Pancreas (tissue), 10 donors: ENCODE measurements at regions not wholly inside any gene's neighbourhood (a gene's known extent, or its start where the extent isn't known, plus 50 kb on each side); places are given as distances from the start of the nearest gene placed in this dataset.

Experiments used
- ATAC-seq, 4 donors: fragments of 200-7000 bp; cut with Tn5 transposase; one replicate each; pipeline versions ENCODE4 v1.8.0 to v1.9.1; 2020; ENCODE audit warnings: mild to moderate bottlenecking in 4 of 4, moderate library complexity in 4 of 4
- DNase-seq, 6 donors: peaks; one replicate each; pipeline ENCODE4 v3.0.0-alpha.2; 2020
- FAIRE-seq: peaks from 2 replicates; lab custom pipeline; 2012; peaks lifted over from hg19 to GRCh38; lab: Jason Lieb, UNC
- H3K27ac ChIP-seq, 4 donors: fragments of 200-600 bp; sonication (generic); 1 replicate in 3 of 4; 2 replicates in 1 of 4; pipeline versions ENCODE4 v1.5.0 to v1.8.0; 2020
- H3K27me3 ChIP-seq, 4 donors: fragments of 200-600 bp; one replicate each; pipeline ENCODE4 v1.8.0; 2021
- H3K36me3 ChIP-seq, 3 donors: fragments of 200-600 bp; sonication (generic) in 1 of 3; one replicate each; pipeline versions ENCODE4 v1.5.0 to v1.8.0; 2020 to 2021
- H3K4me1 ChIP-seq, 3 donors: fragments of 200-600 bp; one replicate each; pipeline ENCODE4 v1.8.0; 2021
- H3K4me3 ChIP-seq, 4 donors: fragments of 200-600 bp; sonication (generic) in 2 of 4; one replicate each; pipeline versions ENCODE4 v1.5.0 to v1.8.0; 2020 to 2021
- H3K9me3 ChIP-seq, 4 donors: fragments of 200-600 bp; one replicate each; pipeline ENCODE4 v1.8.0; 2021
- CTCF ChIP-seq, 4 donors: fragments of 200-600 bp; sonication (generic) in 3 of 4; IDR thresholded peaks; one replicate each; pipeline versions ENCODE4 v1.5.0 to v1.8.0; 2021; ENCODE audit warnings: antibody characterized with exemption in 4 of 4
- WGBS, 2 donors: extraction: QIAGEN DNeasy Blood & Tissue Kit; methylation state at CpG; one replicate each; pipeline ENCODE4 v1.1.7; 2013; 5-methylcytosine and 5-hydroxymethylcytosine counted together
- intact Hi-C, 3 donors: fragments of 100-400 bp; cut with DNase I; formaldehyde crosslinking; loops; one replicate each; pipeline versions ENCODE4 v1.11.1 to v1.14.2; 2022
- donor health status: healthy with polysubstance abuse.
- donor health status: DM: no; HTN: no; CAD: no; lungs with moderate emphysema.
- donor health status: DM: no; HTN: no; CAD: no.
- donor health status: control.
- donor health status: control.
- donor health status: Bipolar disorder and iron deficiency.
- donor health status: DM: yes; HTN: yes; CAD: no.
- donor health status: DM: no; HTN: no; CAD: no.
- donor health status: DM: no; HTN: no; CAD: no.
- donor health status: DM: yes; HTN: yes; CAD: no.

GRCh38 chr12:75781532-75782046, 250.0 kb downstream of the PHLDA1 start:
- no peak for TF ChIP-seq CTCF (IDR thresholded peaks at IDR 0.05)
- intact Hi-C loops, result no loop called here
- no peak for FAIRE-seq

DNA sequence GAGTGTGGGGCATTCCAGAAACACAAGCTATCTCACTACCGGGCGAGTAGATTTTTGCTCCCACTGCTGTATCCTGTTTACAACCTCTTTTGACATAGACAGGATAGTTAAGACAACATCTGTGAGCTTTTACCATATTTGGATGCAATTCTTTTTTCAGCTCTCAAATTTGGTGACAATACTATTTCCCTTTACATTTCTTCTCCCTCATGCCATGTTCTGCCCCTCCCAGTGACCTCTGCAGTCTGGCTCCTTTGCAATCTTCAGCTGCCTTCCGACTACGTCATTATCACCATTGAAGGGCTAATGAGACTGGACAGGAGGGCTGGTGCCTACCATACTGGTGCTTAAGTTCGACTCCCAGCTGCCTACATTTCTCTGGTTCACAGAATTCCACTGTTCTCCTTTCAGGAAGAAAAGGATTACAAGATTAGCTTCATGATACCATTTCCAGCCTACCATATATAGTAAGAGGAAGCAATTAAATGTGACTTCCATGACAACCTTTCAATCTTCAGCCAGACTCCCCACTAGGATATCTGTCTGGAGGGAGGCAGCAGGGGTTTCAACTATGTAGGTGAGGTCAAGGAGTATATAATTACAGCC, 251.6 kb downstream of the PHLDA1 start:
- intact Hi-C loops, result no loop called here
- DNase-seq (no peak), ATAC-seq (no peak), FAIRE-seq (no peak)
- no peaks in the 10 kb centered on the region for H3K27me3 ChIP-seq
- no peaks in the 10 kb centered on the region for H3K36me3 ChIP-seq
- no peak overlapping the region for H3K4me3 ChIP-seq
- TF ChIP-seq CTCF (IDR thresholded peaks at IDR 0.05), result no peak
- H3K27ac ChIP-seq, result no peak overlapping the region
- no peaks in the 10 kb centered on the region for H3K9me3 ChIP-seq
- WGBS, 2 donors, result 90 to 91% methylated on average over 5 of the region's 5 CpGs
- H3K4me1 ChIP-seq, result peaks cover 8 to 17% (median 13%) of the 10 kb centered on the region in 3 donors

More at GRCh38 chr12:75781532-75782046, 250.0 kb downstream of the PHLDA1 start:
- Histone ChIP-seq H3K4me1 (peaks cover 8 to 24% (median 15%) of the 10 kb centered on the region in 3 donors), H3K4me3 (no peak overlapping the region), H3K9me3 (no peaks in the 10 kb centered on the region), H3K27me3 (no peaks in the 10 kb centered on the region), H3K36me3 (no peaks in the 10 kb centered on the region), H3K27ac (no peak overlapping the region)
- WGBS, 2 donors, result 16% methylated on average over 2 of the region's 2 CpGs
- ATAC-seq (peak in 1 of 4 donors; percentile 9), DNase-seq (no peak)

- peak overlapping the region in 1 of 4 donors; percentile 0 for H3K27ac ChIP-seq
- no peaks in the 10 kb centered on the region for H3K27me3 ChIP-seq
- ATAC-seq (peak in 3 of 4 donors; percentile 25 to 74 (median 55)), DNase-seq (no peak), FAIRE-seq (no peak)
- 12 to 14% methylated on average over 2 of the region's 2 CpGs for WGBS, 2 donors
- no peaks in the 10 kb centered on the region for H3K36me3 ChIP-seq
- intact Hi-C loops, result no loop called here
- no peak overlapping the region for H3K4me3 ChIP-seq
- peaks cover 0 to 14% (median 10%) of the 10 kb centered on the region in 3 donors for H3K4me1 ChIP-seq
- H3K9me3 ChIP-seq, result no peaks in the 10 kb centered on the region
- no peak for TF ChIP-seq CTCF (IDR thresholded peaks at IDR 0.05)
Measured at GRCh38 chr12:75774261-75775052, 257.1 kb downstream of the PHLDA1 start.

DNA sequence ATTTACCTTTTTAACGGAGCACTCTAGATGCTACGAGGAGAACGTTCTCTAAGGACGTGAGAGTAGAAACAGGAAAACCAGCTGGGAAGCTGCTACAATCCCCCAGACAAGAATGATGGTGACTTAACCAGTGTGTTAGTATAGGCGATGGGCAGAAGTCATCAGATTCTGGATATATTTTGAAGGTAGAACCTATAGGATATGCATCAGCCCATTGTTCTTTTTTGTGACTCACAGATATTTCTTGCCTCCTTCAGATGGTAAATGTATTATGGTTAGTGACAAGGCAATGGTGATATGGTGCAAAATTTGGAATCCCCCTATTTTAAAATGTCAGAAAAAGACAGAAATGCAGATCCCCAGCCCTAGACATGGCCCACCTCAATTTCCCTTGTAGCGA, 258.2 kb downstream of the PHLDA1 start:
- TF ChIP-seq CTCF (IDR thresholded peaks at IDR 0.05), result no peak
- no peak for FAIRE-seq
- Histone ChIP-seq H3K36me3 (no peaks in the 10 kb centered on the region), H3K9me3 (no peaks in the 10 kb centered on the region), H3K27me3 (no peaks in the 10 kb centered on the region), H3K4me1 (peaks cover 0 to 14% (median 10%) of the 10 kb centered on the region in 3 donors), H3K27ac (no peak overlapping the region), H3K4me3 (no peak overlapping the region)
- 77% methylated on average over 6 of the region's 6 CpGs for WGBS, 2 donors
- ATAC-seq, result peak in 2 of 4 donors; percentile 12 to 20
- DNase-seq, result no peak
- intact Hi-C loops, result no loop called here
